Hepatocyte (in vitro differentiated cells): ENCODE measurements at regions not wholly inside any gene's neighbourhood (a gene's known extent, or its start where the extent isn't known, plus 50 kb on each side); places are given as distances from the start of the nearest gene placed in this dataset.

ENCODE experiments used
- CTCF ChIP-seq: fragments of 200-600 bp; sonication (generic); IDR thresholded peaks from 2 replicates; pipeline ENCODE4 v1.5.1; 2016; ENCODE audit warnings: antibody characterized with exemption, mild to moderate bottlenecking; ENCODE audit not compliant: poor library complexity
- EZH2phosphoT487 ChIP-seq: fragments of 200-600 bp; sonication (generic); IDR thresholded peaks from one replicate; pipeline ENCODE4 v1.6.1; 2018; ENCODE audit warnings: antibody characterized with exemption, mild to moderate bottlenecking, low read depth, moderate library complexity; ENCODE audit not compliant: unreplicated experiment, severe bottlenecking

DNA sequence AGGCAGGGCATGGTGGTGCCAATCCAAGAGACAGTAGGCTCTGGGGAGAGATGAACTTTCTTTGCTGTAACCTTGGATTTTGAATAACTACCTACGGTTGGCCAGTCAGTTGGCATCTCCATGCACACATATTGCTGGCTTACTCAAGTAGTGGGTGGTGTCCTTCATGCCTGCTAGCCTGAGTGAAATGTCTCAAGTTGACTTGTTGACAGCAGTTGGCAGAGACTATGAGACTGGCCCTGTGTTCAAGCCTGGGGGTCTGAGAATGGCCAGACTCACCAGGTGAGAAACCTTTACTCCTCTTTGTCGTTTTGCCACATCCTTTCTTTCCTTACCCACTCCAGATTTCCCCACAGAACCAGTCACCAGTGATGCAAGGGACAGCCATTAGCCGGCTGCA is 173.3 kb downstream of the MID1IP1 start:
- no peak for TF ChIP-seq CTCF
- TF ChIP-seq EZH2phosphoT487 = no peak
